Liver (tissue), 8 donors: ENCODE measurements at regions not wholly inside any gene's neighbourhood (a gene's known extent, or its start where the extent isn't known, plus 50 kb on each side); places are given as distances from the start of the nearest gene placed in this dataset.

ENCODE experiments used
- DNase-seq: peaks from one replicate; pipeline ENCODE4 v3.0.0-alpha.2; 2017; ENCODE audit warnings: low spot score
- H3K27ac ChIP-seq, 2 donors: one replicate each; pipeline ENCODE4 v1.7.0; 2013; ENCODE audit warnings: inconsistent platforms in 2 of 2, low read length in 2 of 2, control low read depth in 1 of 2, low read depth in 1 of 2, mild to moderate bottlenecking in 1 of 2
- H3K27me3 ChIP-seq, 4 donors: one replicate each; pipeline versions ENCODE4 v1.6.1 to v1.7.0; 2013; ENCODE audit warnings: low read length in 3 of 4, inconsistent platforms in 1 of 4, mild to moderate bottlenecking in 1 of 4, moderate library complexity in 1 of 4; ENCODE audit not compliant: control insufficient read depth in 4 of 4, insufficient read depth in 4 of 4
- H3K36me3 ChIP-seq, 4 donors: one replicate each; pipeline versions ENCODE4 v1.6.1 to v1.7.0; 2013; ENCODE audit warnings: low read length in 3 of 4, mild to moderate bottlenecking in 3 of 4, low read depth in 1 of 4, moderate library complexity in 1 of 4; ENCODE audit not compliant: control insufficient read depth in 4 of 4, insufficient read depth in 3 of 4
- H3K4me1 ChIP-seq, 4 donors: one replicate each; pipeline versions ENCODE4 v1.6.1 to v1.7.0; 2013; ENCODE audit warnings: low read length in 3 of 4, mild to moderate bottlenecking in 3 of 4, moderate library complexity in 1 of 4; ENCODE audit not compliant: control insufficient read depth in 4 of 4, insufficient read depth in 4 of 4
- H3K4me3 ChIP-seq, 3 donors: one replicate each; pipeline versions ENCODE4 v1.6.1 to v1.7.0; 2013; ENCODE audit warnings: low read length in 3 of 3, control low read depth in 1 of 3, low read depth in 1 of 3, mild to moderate bottlenecking in 1 of 3
- H3K9ac ChIP-seq, 2 donors: one replicate each; pipeline ENCODE4 v1.7.0; 2013; ENCODE audit warnings: low read length in 2 of 2, mild to moderate bottlenecking in 2 of 2, moderate library complexity in 2 of 2, control low read depth in 1 of 2, low read depth in 1 of 2
- H3K9me3 ChIP-seq, 4 donors: one replicate each; pipeline versions ENCODE4 v1.6.1 to v1.7.0; 2013; ENCODE audit warnings: low read length in 3 of 4; ENCODE audit not compliant: control insufficient read depth in 4 of 4
- ATF3 ChIP-seq: IDR thresholded peaks from 2 replicates; pipeline ENCODE4 v1.6.1; 2016; ENCODE audit warnings: antibody characterized with exemption
- CTCF ChIP-seq: fragments of 150-350 bp; IDR thresholded peaks from 2 replicates; pipeline ENCODE4 v1.5.1; 2017; ENCODE audit warnings: improper control_type of control experiment, low read depth, low read length; ENCODE audit not compliant: missing input control
- EGR1 ChIP-seq, 2 donors: IDR thresholded peaks; 2 replicates each; pipeline ENCODE4 v1.6.1; 2016 to 2018; ENCODE audit warnings: antibody characterized with exemption in 2 of 2, low read depth in 2 of 2
- FOXA1 ChIP-seq: IDR thresholded peaks from 2 replicates; pipeline ENCODE4 v1.6.1; 2016; ENCODE audit warnings: antibody characterized with exemption
- FOXA2 ChIP-seq: IDR thresholded peaks from 2 replicates; pipeline ENCODE4 v1.6.1; 2016; ENCODE audit warnings: antibody characterized with exemption
- GABPA ChIP-seq, 2 donors: IDR thresholded peaks in 1 of 2; conservative IDR thresholded peaks in 1 of 2; 2 replicates each; pipeline ENCODE4 v1.6.1; 2016; ENCODE audit warnings: antibody characterized with exemption in 2 of 2, mild to moderate bottlenecking in 1 of 2, moderate library complexity in 1 of 2
- HNF4A ChIP-seq, 2 donors: conservative IDR thresholded peaks; 2 replicates each; pipeline ENCODE4 v1.6.1; 2016; ENCODE audit warnings: antibody characterized with exemption in 2 of 2, mild to moderate bottlenecking in 2 of 2
- HNF4G ChIP-seq: IDR thresholded peaks from 2 replicates; pipeline ENCODE4 v1.6.1; 2016; ENCODE audit warnings: antibody characterized with exemption
- JUND ChIP-seq, 2 donors: IDR thresholded peaks; 2 replicates each; pipeline ENCODE4 v1.6.1; 2016; ENCODE audit warnings: antibody characterized with exemption in 2 of 2
- NR2F2 ChIP-seq: IDR thresholded peaks from 2 replicates; pipeline ENCODE4 v1.6.1; 2016; ENCODE audit warnings: antibody characterized with exemption
- RAD21 ChIP-seq, 2 donors: IDR thresholded peaks; 2 replicates each; pipeline ENCODE4 v1.6.1; 2016; ENCODE audit warnings: antibody characterized with exemption in 2 of 2, mild to moderate bottlenecking in 2 of 2
- RXRA ChIP-seq, 2 donors: IDR thresholded peaks; 2 replicates each; pipeline ENCODE4 v1.6.1; 2017 to 2018; ENCODE audit warnings: antibody characterized with exemption in 2 of 2, mild to moderate bottlenecking in 1 of 2
- SP1 ChIP-seq: IDR thresholded peaks from 2 replicates; pipeline ENCODE4 v1.6.1; 2018; ENCODE audit warnings: antibody characterized with exemption, mild to moderate bottlenecking
- TAF1 ChIP-seq: conservative IDR thresholded peaks from 2 replicates; pipeline ENCODE4 v1.6.1; 2016; ENCODE audit warnings: antibody characterized with exemption, mild to moderate bottlenecking
- YY1 ChIP-seq: IDR thresholded peaks from 2 replicates; pipeline ENCODE4 v1.6.1; 2016; ENCODE audit warnings: antibody characterized with exemption, mild to moderate bottlenecking
- WGBS: extraction: QIAGEN DNeasy Blood & Tissue Kit; methylation state at CpG from one replicate; pipeline ENCODE4 v1.1.7; 2013; 5-methylcytosine and 5-hydroxymethylcytosine counted together
- TF ChIP-seq, protein P1 (sequence below): IDR thresholded peaks from 2 replicates; pipeline ENCODE4 v1.6.1; 2016; ENCODE audit warnings: antibody characterized with exemption
- TF ChIP-seq, protein P2 (sequence below): IDR thresholded peaks from 2 replicates; pipeline ENCODE4 v1.6.1; 2016; ENCODE audit warnings: antibody characterized with exemption
- TF ChIP-seq, protein P3 (sequence below): IDR thresholded peaks from 2 replicates; pipeline ENCODE4 v1.6.1; 2016; ENCODE audit warnings: antibody characterized with exemption, mild to moderate bottlenecking
- donor health status: healthy.
- donor health status: healthy.
- donor health status: healthy.
- donor health status: healthy.
- donor health status: healthy.

DNA sequence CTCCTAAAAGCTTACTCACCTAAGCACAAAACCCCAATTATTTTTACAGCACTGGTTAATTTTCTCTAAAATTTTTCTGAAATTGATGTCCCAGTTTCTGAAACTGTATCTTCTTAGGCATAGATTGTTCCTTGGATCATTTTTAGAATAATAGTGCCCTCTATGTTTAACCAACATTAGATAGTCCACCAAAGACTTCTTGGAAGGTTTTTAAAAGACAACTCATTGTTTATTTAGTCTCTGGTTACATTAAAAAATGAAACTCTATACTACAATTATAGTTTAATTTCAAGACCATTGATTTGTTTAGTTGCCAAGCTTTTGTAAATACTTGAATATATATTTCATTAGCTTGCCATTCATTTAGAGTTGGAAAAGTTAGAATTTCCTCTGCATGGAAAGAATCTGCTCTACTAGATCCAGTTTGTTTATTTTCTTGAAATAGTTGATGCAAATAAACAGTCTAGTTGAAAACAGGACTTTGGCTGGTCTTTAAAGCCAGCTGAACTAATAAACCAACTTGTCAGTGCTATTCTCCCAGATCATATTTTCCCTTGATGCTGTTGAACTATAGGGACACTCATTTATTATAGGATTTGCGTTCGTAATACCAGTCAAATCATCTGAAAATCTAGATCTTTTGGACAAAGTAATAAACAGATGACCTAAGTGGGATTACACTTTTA lies 990.5 kb downstream of the TLE1 start:
- H3K9me3 ChIP-seq = no peaks in the 10 kb centered on the region

DNA sequence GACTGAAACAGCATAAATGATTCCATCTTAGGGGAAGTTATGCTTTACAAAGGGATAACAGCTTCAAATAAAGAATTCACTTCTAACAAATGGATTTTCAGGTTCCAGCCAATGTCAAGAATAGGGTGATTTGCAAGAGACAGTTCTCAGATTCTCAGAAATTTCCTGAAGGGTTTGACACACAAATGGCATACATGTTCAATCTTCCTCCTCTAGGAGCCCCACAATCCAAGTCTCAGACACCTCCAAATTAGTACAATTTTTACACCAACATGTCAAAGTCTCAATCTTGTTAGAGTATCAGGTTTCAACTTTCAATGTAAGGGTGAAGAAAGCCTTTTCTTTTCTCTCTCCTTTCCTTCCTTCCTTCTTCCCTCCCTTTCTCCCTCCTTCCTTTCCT lies 996.6 kb downstream of the TLE1 start:
- H3K9me3 ChIP-seq = no peaks in the 10 kb centered on the region
- H3K9ac ChIP-seq = no peak overlapping the region
- no peak for DNase-seq
- no peak overlapping the region for H3K4me3 ChIP-seq
- H3K36me3 ChIP-seq = no peaks in the 10 kb centered on the region
- H3K27me3 ChIP-seq = no peaks in the 10 kb centered on the region
- H3K4me1 ChIP-seq = no peaks in the 10 kb centered on the region
- H3K27ac ChIP-seq = no peak overlapping the region
- TF ChIP-seq HNF4G (no peak), RAD21 (IDR thresholded peaks at IDR 0.05) (no peak), JUND (IDR thresholded peaks at IDR 0.05) (no peak), YY1 (no peak), TAF1 (no peak), RXRA (IDR thresholded peaks at IDR 0.05) (no peak), ATF3 (no peak), FOXA2 (no peak), GABPA (IDR thresholded peaks at IDR 0.05 in 1 of 2, conservative IDR thresholded peaks at IDR 0.05 in 1 of 2) (no peak), CTCF (no peak), HNF4A (conservative IDR thresholded peaks at IDR 0.05) (no peak), EGR1 (IDR thresholded peaks at IDR 0.05; ENCODE audit: low read depth in 2 of 2) (no peak), SP1 (no peak), FOXA1 (no peak)
- TF ChIP-seq, protein P1, sequence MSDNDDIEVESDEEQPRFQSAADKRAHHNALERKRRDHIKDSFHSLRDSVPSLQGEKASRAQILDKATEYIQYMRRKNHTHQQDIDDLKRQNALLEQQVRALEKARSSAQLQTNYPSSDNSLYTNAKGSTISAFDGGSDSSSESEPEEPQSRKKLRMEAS = no peak
- TF ChIP-seq, protein P2, sequence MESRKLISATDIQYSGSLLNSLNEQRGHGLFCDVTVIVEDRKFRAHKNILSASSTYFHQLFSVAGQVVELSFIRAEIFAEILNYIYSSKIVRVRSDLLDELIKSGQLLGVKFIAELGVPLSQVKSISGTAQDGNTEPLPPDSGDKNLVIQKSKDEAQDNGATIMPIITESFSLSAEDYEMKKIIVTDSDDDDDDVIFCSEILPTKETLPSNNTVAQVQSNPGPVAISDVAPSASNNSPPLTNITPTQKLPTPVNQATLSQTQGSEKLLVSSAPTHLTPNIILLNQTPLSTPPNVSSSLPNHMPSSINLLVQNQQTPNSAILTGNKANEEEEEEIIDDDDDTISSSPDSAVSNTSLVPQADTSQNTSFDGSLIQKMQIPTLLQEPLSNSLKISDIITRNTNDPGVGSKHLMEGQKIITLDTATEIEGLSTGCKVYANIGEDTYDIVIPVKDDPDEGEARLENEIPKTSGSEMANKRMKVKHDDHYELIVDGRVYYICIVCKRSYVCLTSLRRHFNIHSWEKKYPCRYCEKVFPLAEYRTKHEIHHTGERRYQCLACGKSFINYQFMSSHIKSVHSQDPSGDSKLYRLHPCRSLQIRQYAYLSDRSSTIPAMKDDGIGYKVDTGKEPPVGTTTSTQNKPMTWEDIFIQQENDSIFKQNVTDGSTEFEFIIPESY = no peak
- TF ChIP-seq, protein P3, sequence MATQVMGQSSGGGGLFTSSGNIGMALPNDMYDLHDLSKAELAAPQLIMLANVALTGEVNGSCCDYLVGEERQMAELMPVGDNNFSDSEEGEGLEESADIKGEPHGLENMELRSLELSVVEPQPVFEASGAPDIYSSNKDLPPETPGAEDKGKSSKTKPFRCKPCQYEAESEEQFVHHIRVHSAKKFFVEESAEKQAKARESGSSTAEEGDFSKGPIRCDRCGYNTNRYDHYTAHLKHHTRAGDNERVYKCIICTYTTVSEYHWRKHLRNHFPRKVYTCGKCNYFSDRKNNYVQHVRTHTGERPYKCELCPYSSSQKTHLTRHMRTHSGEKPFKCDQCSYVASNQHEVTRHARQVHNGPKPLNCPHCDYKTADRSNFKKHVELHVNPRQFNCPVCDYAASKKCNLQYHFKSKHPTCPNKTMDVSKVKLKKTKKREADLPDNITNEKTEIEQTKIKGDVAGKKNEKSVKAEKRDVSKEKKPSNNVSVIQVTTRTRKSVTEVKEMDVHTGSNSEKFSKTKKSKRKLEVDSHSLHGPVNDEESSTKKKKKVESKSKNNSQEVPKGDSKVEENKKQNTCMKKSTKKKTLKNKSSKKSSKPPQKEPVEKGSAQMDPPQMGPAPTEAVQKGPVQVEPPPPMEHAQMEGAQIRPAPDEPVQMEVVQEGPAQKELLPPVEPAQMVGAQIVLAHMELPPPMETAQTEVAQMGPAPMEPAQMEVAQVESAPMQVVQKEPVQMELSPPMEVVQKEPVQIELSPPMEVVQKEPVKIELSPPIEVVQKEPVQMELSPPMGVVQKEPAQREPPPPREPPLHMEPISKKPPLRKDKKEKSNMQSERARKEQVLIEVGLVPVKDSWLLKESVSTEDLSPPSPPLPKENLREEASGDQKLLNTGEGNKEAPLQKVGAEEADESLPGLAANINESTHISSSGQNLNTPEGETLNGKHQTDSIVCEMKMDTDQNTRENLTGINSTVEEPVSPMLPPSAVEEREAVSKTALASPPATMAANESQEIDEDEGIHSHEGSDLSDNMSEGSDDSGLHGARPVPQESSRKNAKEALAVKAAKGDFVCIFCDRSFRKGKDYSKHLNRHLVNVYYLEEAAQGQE = no peak

More for the DNA sequence above, 990.5 kb downstream of the TLE1 start:
- H3K9ac ChIP-seq = no peak overlapping the region
- H3K4me1 ChIP-seq = no peaks in the 10 kb centered on the region
- no peak overlapping the region for H3K4me3 ChIP-seq
- WGBS = 77% methylated on average over 2 of the region's 2 CpGs
- TF ChIP-seq RAD21 (IDR thresholded peaks at IDR 0.05) (no peak), GABPA (IDR thresholded peaks at IDR 0.05 in 1 of 2, conservative IDR thresholded peaks at IDR 0.05 in 1 of 2) (no peak), NR2F2 (no peak), SP1 (no peak), ATF3 (no peak), FOXA2 (no peak), RXRA (IDR thresholded peaks at IDR 0.05) (no peak), HNF4A (conservative IDR thresholded peaks at IDR 0.05) (no peak)
- TF ChIP-seq, protein P2 = no peak
- DNase-seq = no peak
- H3K27me3 ChIP-seq = no peaks in the 10 kb centered on the region
- H3K27ac ChIP-seq = no peak overlapping the region
- H3K36me3 ChIP-seq = no peaks in the 10 kb centered on the region
